Loucy (cell line): ENCODE measurements at regions not wholly inside any gene's neighbourhood (a gene's known extent, or its start where the extent isn't known, plus 50 kb on each side); places are given as distances from the start of the nearest gene placed in this dataset.

ENCODE experiments used
- H2AFZ ChIP-seq: fragments of 200-600 bp; sonication (generic); 2 replicates; pipeline ENCODE4 v1.6.0; 2016; ENCODE audit warnings: antibody characterized with exemption, mild to moderate bottlenecking, low read length, moderate library complexity
- H3F3A ChIP-seq: fragments of 200-600 bp; 2 replicates; pipeline ENCODE4 v1.6.0; 2016; ENCODE audit warnings: antibody characterized with exemption, low read depth, mild to moderate bottlenecking
- H3K27me3 ChIP-seq: fragments of 200-600 bp; sonication (generic); 2 replicates; pipeline ENCODE4 v1.6.1; 2014; ENCODE audit warnings: low read length, mild to moderate bottlenecking; ENCODE audit not compliant: insufficient read depth, poor library complexity, severe bottlenecking
- H3K36me3 ChIP-seq: fragments of 200-600 bp; sonication (generic); 2 replicates; pipeline ENCODE4 v1.6.1; 2016; ENCODE audit warnings: low read length; ENCODE audit not compliant: insufficient read depth
- H3K4me1 ChIP-seq: fragments of 200-600 bp; sonication (generic); 2 replicates; pipeline ENCODE4 v1.5.1; 2014; ENCODE audit warnings: low read length, mild to moderate bottlenecking; ENCODE audit not compliant: insufficient read depth, poor library complexity, severe bottlenecking
- H3K4me2 ChIP-seq: fragments of 200-600 bp; sonication (generic); 2 replicates; pipeline ENCODE4 v1.6.0; 2014; ENCODE audit warnings: antibody characterized with exemption, low read length, low read depth, mild to moderate bottlenecking; ENCODE audit not compliant: poor library complexity, severe bottlenecking
- H3K4me3 ChIP-seq: fragments of 200-600 bp; sonication (generic); 2 replicates; pipeline ENCODE4 v1.5.1; 2014; ENCODE audit warnings: low read length, mild to moderate bottlenecking, mixed read lengths; ENCODE audit not compliant: poor library complexity, severe bottlenecking
- H3K79me2 ChIP-seq: fragments of 200-600 bp; sonication (generic); 2 replicates; pipeline ENCODE4 v1.6.1; 2014; ENCODE audit warnings: low read length; ENCODE audit not compliant: insufficient read depth
- H3K9ac ChIP-seq: fragments of 200-600 bp; sonication (generic); 2 replicates; pipeline ENCODE4 v1.6.0; 2014; ENCODE audit warnings: mild to moderate bottlenecking, low read depth, low read length, moderate library complexity; ENCODE audit not compliant: poor library complexity, severe bottlenecking
- H3K9me2 ChIP-seq: fragments of 200-600 bp; sonication (generic); replicated peaks from 2 replicates; pipeline ENCODE4 v1.6.1; 2016; ENCODE audit warnings: low read depth, low read length, mixed read lengths
- H3K9me3 ChIP-seq: fragments of 200-600 bp; sonication (generic); 2 replicates; pipeline ENCODE4 v1.6.1; 2014; ENCODE audit warnings: mild to moderate bottlenecking, antibody characterized with exemption, low read length, low read depth; ENCODE audit not compliant: insufficient read depth
- H4K20me1 ChIP-seq: fragments of 200-600 bp; sonication (generic); 2 replicates; pipeline ENCODE4 v1.6.0; 2014; ENCODE audit warnings: antibody characterized with exemption, low read length, mild to moderate bottlenecking; ENCODE audit not compliant: insufficient read depth, poor library complexity, severe bottlenecking
- CTCF ChIP-seq: fragments of 200-600 bp; sonication (generic); conservative IDR thresholded peaks from 2 replicates; pipeline ENCODE4 v1.5.1; 2014; ENCODE audit warnings: mild to moderate bottlenecking, antibody characterized with exemption, low read length
- EZH2phosphoT487 ChIP-seq: fragments of 200-600 bp; IDR thresholded peaks from 2 replicates; pipeline ENCODE4 v1.6.1; 2018; ENCODE audit warnings: antibody characterized with exemption, mild to moderate bottlenecking, moderate library complexity, borderline replicate concordance

- no peaks in the 10 kb centered on the region for H3F3A ChIP-seq
- H3K36me3 ChIP-seq: no peaks in the 10 kb centered on the region
- no peak overlapping the region for H3K9ac ChIP-seq
- no peak overlapping the region for H3K4me3 ChIP-seq
- no peaks in the 10 kb centered on the region for H3K79me2 ChIP-seq
- no peaks in the 10 kb centered on the region for H3K27me3 ChIP-seq
- H3K4me1 ChIP-seq: no peaks in the 10 kb centered on the region
- H3K9me3 ChIP-seq: no peaks in the 10 kb centered on the region
- H3K4me2 ChIP-seq: no peak overlapping the region
- no peak for TF ChIP-seq CTCF
- no peak for TF ChIP-seq EZH2phosphoT487
- no peaks in the 10 kb centered on the region for H4K20me1 ChIP-seq
- no peaks in the 10 kb centered on the region for H3K9me2 ChIP-seq
- no peak overlapping the region for H2AFZ ChIP-seq
These were observed 826.9 kb upstream of the CDH8 start for GRCh38 chr16:62863139-62863538.

- H3K79me2 ChIP-seq: no peaks in the 10 kb centered on the region
- no peaks in the 10 kb centered on the region for H3K27me3 ChIP-seq
- no peaks in the 10 kb centered on the region for H3K9me2 ChIP-seq
- H3K9me3 ChIP-seq: no peaks in the 10 kb centered on the region
- no peaks in the 10 kb centered on the region for H3F3A ChIP-seq
- H3K4me1 ChIP-seq: no peaks in the 10 kb centered on the region
- no peak overlapping the region for H3K4me3 ChIP-seq
- no peaks in the 10 kb centered on the region for H3K36me3 ChIP-seq
- H2AFZ ChIP-seq: no peak overlapping the region
- TF ChIP-seq EZH2phosphoT487: no peak
- no peak for TF ChIP-seq CTCF
- no peak overlapping the region for H3K4me2 ChIP-seq
- H4K20me1 ChIP-seq: no peaks in the 10 kb centered on the region
- no peak overlapping the region for H3K9ac ChIP-seq
These were observed 817.6 kb upstream of the CDH8 start for GRCh38 chr16:62853887-62854286.

- Histone ChIP-seq H3F3A (no peaks in the 10 kb centered on the region), H3K79me2 (no peaks in the 10 kb centered on the region), H3K27me3 (no peaks in the 10 kb centered on the region), H3K4me1 (no peaks in the 10 kb centered on the region), H3K4me2 (no peak overlapping the region), H3K9ac (no peak overlapping the region), H3K9me3 (no peaks in the 10 kb centered on the region), H2AFZ (no peak overlapping the region), H3K9me2 (no peaks in the 10 kb centered on the region), H3K4me3 (no peak overlapping the region), H4K20me1 (no peaks in the 10 kb centered on the region), H3K36me3 (no peaks in the 10 kb centered on the region)
- TF ChIP-seq EZH2phosphoT487 (no peak), CTCF (no peak)
These were observed 810.3 kb upstream of the CDH8 start for GRCh38 chr16:62846399-62847057.
